Gastroesophageal sphincter (tissue), 3 donors: ENCODE measurements at regions not wholly inside any gene's neighbourhood (a gene's known extent, or its start where the extent isn't known, plus 50 kb on each side); places are given as distances from the start of the nearest gene placed in this dataset.

ENCODE experiments used
- POLR2AphosphoS5 ChIP-seq: sonication (generic); formaldehyde crosslinking; IDR thresholded peaks from one replicate; pipeline ENCODE4 v1.6.1; 2017; ENCODE audit warnings: antibody characterized with exemption
- TF ChIP-seq, protein P1 (sequence below), 4 experiments: fragments of 200-600 bp in 2 of 4; fragments of 450-650 bp in 2 of 4; sonication (generic) in 1 of 4; IDR thresholded peaks; one replicate each; pipeline ENCODE4 v1.5.1; 2017 to 2019; ENCODE audit warnings: antibody characterized with exemption in 4 of 4, mild to moderate bottlenecking in 2 of 4, moderate library complexity in 2 of 4

GRCh38 chr20:34175079-34175478 is 63.0 kb upstream of the EIF2S2 start:
- TF ChIP-seq, protein P1, sequence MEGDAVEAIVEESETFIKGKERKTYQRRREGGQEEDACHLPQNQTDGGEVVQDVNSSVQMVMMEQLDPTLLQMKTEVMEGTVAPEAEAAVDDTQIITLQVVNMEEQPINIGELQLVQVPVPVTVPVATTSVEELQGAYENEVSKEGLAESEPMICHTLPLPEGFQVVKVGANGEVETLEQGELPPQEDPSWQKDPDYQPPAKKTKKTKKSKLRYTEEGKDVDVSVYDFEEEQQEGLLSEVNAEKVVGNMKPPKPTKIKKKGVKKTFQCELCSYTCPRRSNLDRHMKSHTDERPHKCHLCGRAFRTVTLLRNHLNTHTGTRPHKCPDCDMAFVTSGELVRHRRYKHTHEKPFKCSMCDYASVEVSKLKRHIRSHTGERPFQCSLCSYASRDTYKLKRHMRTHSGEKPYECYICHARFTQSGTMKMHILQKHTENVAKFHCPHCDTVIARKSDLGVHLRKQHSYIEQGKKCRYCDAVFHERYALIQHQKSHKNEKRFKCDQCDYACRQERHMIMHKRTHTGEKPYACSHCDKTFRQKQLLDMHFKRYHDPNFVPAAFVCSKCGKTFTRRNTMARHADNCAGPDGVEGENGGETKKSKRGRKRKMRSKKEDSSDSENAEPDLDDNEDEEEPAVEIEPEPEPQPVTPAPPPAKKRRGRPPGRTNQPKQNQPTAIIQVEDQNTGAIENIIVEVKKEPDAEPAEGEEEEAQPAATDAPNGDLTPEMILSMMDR (IDR thresholded peaks at IDR 0.05): no peak
- no peak for TF ChIP-seq POLR2AphosphoS5
